IMR-90 (cell line): ENCODE measurements at regions not wholly inside any gene's neighbourhood (a gene's known extent, or its start where the extent isn't known, plus 50 kb on each side); places are given as distances from the start of the nearest gene placed in this dataset.

Experiments
- ATAC-seq: fragments of 200-7000 bp; cut with Tn5 transposase; 2 replicates; pipeline ENCODE4 v1.9.1; 2020; ENCODE audit warnings: low read depth, mild to moderate bottlenecking, moderate library complexity
- BruUV-seq: library from RNA; stranded (reverse); fragments of 400-500 nt; replicated peaks from 2 replicates; lab custom pipeline; 2021; lab: Mats Ljungman, UMichigan
- CTCF ChIA-PET: fragments of 300-600 bp; formaldehyde crosslinking; extraction: SDS; loops from one replicate; lab custom pipeline; 2021; ENCODE audit warnings: antibody characterized with exemption; lab: Yijun Ruan, JAX
- POLR2A ChIA-PET: fragments of 300-600 bp; sonication (Branson Sonifier 250); formaldehyde crosslinking; loops from one replicate; lab custom pipeline; 2022; ENCODE audit warnings: antibody characterized with exemption; ENCODE audit not compliant: unreplicated experiment; lab: Charles Lee
- DNase-seq: peaks from one replicate; pipeline ENCODE4 v3.0.0; 2013
- H2AFZ ChIP-seq: replicated peaks from 2 replicates; pipeline ENCODE3; 2013; ENCODE audit warnings: low read length, mild to moderate bottlenecking; ENCODE audit not compliant: poor library complexity
- H2AK5ac ChIP-seq: 2 replicates; pipeline ENCODE4 v1.6.1; 2013; ENCODE audit warnings: low read depth, low read length, inconsistent platforms
- H2AK9ac ChIP-seq: replicated peaks from 2 replicates; pipeline ENCODE3; 2013; ENCODE audit warnings: mild to moderate bottlenecking, low read depth, low read length, moderate library complexity; ENCODE audit not compliant: poor library complexity
- H2BK120ac ChIP-seq: 2 replicates; pipeline ENCODE4 v1.6.1; 2013; ENCODE audit warnings: low read depth, low read length, inconsistent platforms
- H2BK15ac ChIP-seq: 3 replicates; pipeline ENCODE4 v1.6.1; 2013; ENCODE audit warnings: low read depth, low read length, inconsistent platforms
- H2BK20ac ChIP-seq: 2 replicates; pipeline ENCODE4 v1.6.1; 2013; ENCODE audit warnings: low read depth, mild to moderate bottlenecking, inconsistent platforms, low read length, moderate library complexity
- H2BK5ac ChIP-seq: 2 replicates; pipeline ENCODE4 v1.6.1; 2013; ENCODE audit warnings: mild to moderate bottlenecking, low read depth, low read length, inconsistent platforms; ENCODE audit not compliant: poor library complexity, severe bottlenecking
- H3K14ac ChIP-seq: replicated peaks from 2 replicates; pipeline ENCODE4 v1.6.1; 2013; ENCODE audit warnings: low read depth, low read length, inconsistent platforms
- H3K18ac ChIP-seq: 2 replicates; pipeline ENCODE4 v1.6.1; 2013; ENCODE audit warnings: low read depth, low read length, control low read depth
- H3K23ac ChIP-seq: 2 replicates; pipeline ENCODE4 v1.6.1; 2013; ENCODE audit warnings: low read depth, low read length, inconsistent platforms
- H3K27ac ChIP-seq: 2 replicates; pipeline ENCODE4 v1.5.1; 2013; ENCODE audit warnings: mild to moderate bottlenecking, control low read depth, low read length; ENCODE audit not compliant: insufficient read depth
- H3K27me3 ChIP-seq: 2 replicates; pipeline ENCODE4 v1.6.1; 2013; ENCODE audit warnings: low read length; ENCODE audit not compliant: control insufficient read depth, insufficient read depth
- H3K36me3 ChIP-seq: 2 replicates; pipeline ENCODE4 v1.6.1; 2013; ENCODE audit warnings: low read length, mixed read lengths; ENCODE audit not compliant: control insufficient read depth, insufficient read depth
- H3K4ac ChIP-seq: 2 replicates; pipeline ENCODE4 v1.6.1; 2013; ENCODE audit warnings: low read depth, low read length, inconsistent platforms
- H3K4me1 ChIP-seq: 2 replicates; pipeline ENCODE4 v1.6.1; 2013; ENCODE audit warnings: low read length, mixed read lengths; ENCODE audit not compliant: control insufficient read depth, insufficient read depth
- H3K4me2 ChIP-seq: 2 replicates; pipeline ENCODE4 v1.6.1; 2013; ENCODE audit warnings: low read depth, mild to moderate bottlenecking, control low read depth, low read length, moderate library complexity
- H3K4me3 ChIP-seq: 2 replicates; pipeline ENCODE4 v1.5.1; 2013; ENCODE audit warnings: low read depth, mild to moderate bottlenecking, control low read depth, low read length, moderate library complexity; ENCODE audit not compliant: insufficient read depth
- H3K56ac ChIP-seq: 2 replicates; pipeline ENCODE4 v1.6.1; 2013; ENCODE audit warnings: low read length, inconsistent platforms; ENCODE audit not compliant: insufficient read depth; ENCODE audit errors: extremely low read depth
- H3K79me1 ChIP-seq, 2 experiments: 2 replicates each; pipeline ENCODE4 v1.6.1; 2013; ENCODE audit warnings: low read length in 2 of 2, inconsistent platforms in 1 of 2, low read depth in 1 of 2
- H3K9ac ChIP-seq: 2 replicates; pipeline ENCODE4 v1.6.1; 2013; ENCODE audit warnings: low read depth, low read length, control low read depth
- H3K9me1 ChIP-seq: 2 replicates; pipeline ENCODE4 v1.6.1; 2013; ENCODE audit warnings: low read length, inconsistent platforms; ENCODE audit not compliant: insufficient read depth
- H3K9me3 ChIP-seq: 2 replicates; pipeline ENCODE4 v1.6.1; 2013; ENCODE audit warnings: low read length; ENCODE audit not compliant: control insufficient read depth, insufficient read depth
- H4K20me1 ChIP-seq: 2 replicates; pipeline ENCODE4 v1.6.1; 2013; ENCODE audit warnings: low read length, inconsistent platforms; ENCODE audit not compliant: insufficient read depth
- H4K5ac ChIP-seq: 2 replicates; pipeline ENCODE4 v1.6.1; 2013; ENCODE audit warnings: mild to moderate bottlenecking, low read depth, low read length, control low read depth
- H4K8ac ChIP-seq, 2 experiments: 2 replicates each; pipeline ENCODE4 v1.6.1; 2013; ENCODE audit warnings: low read depth in 2 of 2, low read length in 2 of 2, control low read depth in 1 of 2, inconsistent platforms in 1 of 2
- H4K91ac ChIP-seq: 2 replicates; pipeline ENCODE4 v1.6.1; 2013; ENCODE audit warnings: low read depth, low read length, inconsistent platforms; ENCODE audit not compliant: insufficient read depth
- BHLHE40 ChIP-seq: fragments of 150-350 bp; IDR thresholded peaks from 2 replicates; pipeline ENCODE4 v1.6.1; 2016; ENCODE audit warnings: mild to moderate bottlenecking, low read depth, low read length
- CEBPB ChIP-seq: IDR thresholded peaks from 2 replicates; pipeline ENCODE4 v1.6.1; 2012; ENCODE audit warnings: low read depth, low read length, improper control_type of control experiment
- CHD1 ChIP-seq: IDR thresholded peaks from 2 replicates; pipeline ENCODE4 v1.6.1; 2012; ENCODE audit warnings: low read depth, low read length, improper control_type of control experiment
- FOS ChIP-seq: fragments of 150-350 bp; IDR thresholded peaks from 2 replicates; pipeline ENCODE4 v1.6.1; 2016; ENCODE audit warnings: low read depth, low read length
- MAFK ChIP-seq: IDR thresholded peaks from 2 replicates; pipeline ENCODE4 v1.6.1; 2012; ENCODE audit warnings: low read depth, low read length, improper control_type of control experiment
- MAZ ChIP-seq: IDR thresholded peaks from 2 replicates; pipeline ENCODE4 v1.6.1; 2012; ENCODE audit warnings: low read depth, mild to moderate bottlenecking, low read length, improper control_type of control experiment, moderate library complexity, borderline replicate concordance
- MXI1 ChIP-seq: IDR thresholded peaks from 2 replicates; pipeline ENCODE4 v1.6.1; 2012; ENCODE audit warnings: low read depth, mild to moderate bottlenecking, low read length, moderate library complexity, borderline replicate concordance
- NFE2L2 ChIP-seq: fragments of 150-350 bp; IDR thresholded peaks from 2 replicates; pipeline ENCODE4 v1.6.1; 2016; ENCODE audit warnings: low read depth, mild to moderate bottlenecking, low read length
- POLR2A ChIP-seq: IDR thresholded peaks from 2 replicates; pipeline ENCODE4 v1.6.1; 2012; ENCODE audit warnings: mild to moderate bottlenecking, low read depth, low read length
- RAD21 ChIP-seq: IDR thresholded peaks from 2 replicates; pipeline ENCODE4 v1.6.1; 2012; ENCODE audit warnings: low read length, improper control_type of control experiment
- RCOR1 ChIP-seq: IDR thresholded peaks from 2 replicates; pipeline ENCODE4 v1.6.1; 2012; ENCODE audit warnings: mild to moderate bottlenecking, low read length, improper control_type of control experiment; ENCODE audit not compliant: insufficient replicate concordance
- RFX5 ChIP-seq: IDR thresholded peaks from 2 replicates; pipeline ENCODE4 v1.8.0; 2012; ENCODE audit warnings: low read depth, mild to moderate bottlenecking, low read length, moderate library complexity
- SMC3 ChIP-seq: fragments of 150-350 bp; IDR thresholded peaks from 2 replicates; pipeline ENCODE4 v1.6.1; 2016; ENCODE audit warnings: low read depth, mild to moderate bottlenecking, antibody characterized with exemption, low read length, moderate library complexity
- WGBS, 2 experiments: methylation state at CpG; one replicate each; pipeline versions ENCODE4 v1.1.5 to v1.1.7; 2013; ENCODE audit warnings: missing lambda C conversion rate in 2 of 2; ENCODE audit not compliant: insufficient read length in 1 of 2; ENCODE audit errors: extremely low coverage in 2 of 2; 5-methylcytosine and 5-hydroxymethylcytosine counted together
- dilution Hi-C: fragments of 300-500 bp; cut with HindIII; formaldehyde crosslinking; loops from one replicate; pipeline ENCODE4 v1.14.3; 2018; ENCODE audit warnings: low sequenced_read_pairs; ENCODE audit not compliant: unreplicated experiment
- in situ Hi-C: fragments of 300-500 bp; cut with MboI; formaldehyde crosslinking; loops from 3 replicates; pipeline ENCODE4 v1.14.3; 2019; ENCODE audit warnings: low sequenced_read_pairs, inconsistent platforms, mixed read lengths
- intact Hi-C: fragments of 100-400 bp; cut with micrococcal nuclease; formaldehyde crosslinking; loops from 2 replicates; pipeline ENCODE4 v1.10.0; 2022
- TF ChIP-seq, protein P1 (sequence below): conservative IDR thresholded peaks from 2 replicates; pipeline ENCODE4 v1.5.1; 2012; ENCODE audit warnings: mild to moderate bottlenecking, low read depth, low read length, improper control_type of control experiment
- TF ChIP-seq, protein P2 (sequence below): fragments of 150-350 bp; IDR thresholded peaks from 2 replicates; pipeline ENCODE4 v1.6.1; 2016; ENCODE audit warnings: low read depth, mild to moderate bottlenecking, low read length, moderate library complexity, borderline replicate concordance
- TF ChIP-seq, protein P3 (sequence below): fragments of 150-350 bp; IDR thresholded peaks from 2 replicates; pipeline ENCODE4 v1.6.1; 2017; ENCODE audit warnings: mild to moderate bottlenecking, antibody characterized with exemption, low read length, low read depth

DNA sequence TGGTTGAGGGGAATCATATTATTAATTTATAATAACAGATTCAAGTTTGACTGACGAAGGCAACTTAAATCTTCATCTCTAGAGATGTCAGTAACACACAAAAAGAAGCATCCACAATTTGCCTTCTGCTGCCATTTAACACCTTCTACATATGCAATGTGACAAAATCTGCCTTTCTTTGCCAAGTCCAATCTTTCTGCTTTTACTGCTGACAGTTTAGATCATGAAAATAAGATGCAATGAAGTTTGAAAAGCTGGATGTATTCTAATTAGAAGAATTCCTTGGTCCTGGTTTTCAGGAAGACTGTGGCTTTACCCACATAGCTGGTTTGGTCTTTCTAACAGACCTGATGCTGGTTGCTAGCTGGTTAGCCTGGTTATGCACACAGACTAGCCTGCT lies 178.9 kb downstream of the ACER2 start:
- Histone ChIP-seq H3K9me1 (no peaks in the 10 kb centered on the region), H4K8ac (no peak overlapping the region), H3K4me3 (no peak overlapping the region), H3K27me3 (no peaks in the 10 kb centered on the region), H3K4me1 (no peaks in the 10 kb centered on the region), H3K18ac (no peak overlapping the region), H3K27ac (no peak overlapping the region), H4K20me1 (no peaks in the 10 kb centered on the region), H2BK20ac (no peak overlapping the region), H3K9ac (no peak overlapping the region), H3K23ac (no peak overlapping the region), H2BK120ac (no peak overlapping the region), H3K79me1 (no peaks in the 10 kb centered on the region), H2BK5ac (no peak overlapping the region), H3K56ac (no peak overlapping the region), H2AFZ (no peak overlapping the region), H3K4ac (no peak overlapping the region), H2BK15ac (no peak overlapping the region), H3K4me2 (no peak overlapping the region), H4K5ac (no peak overlapping the region), H3K36me3 (no peaks in the 10 kb centered on the region), H2AK9ac (no peak overlapping the region), H3K9me3 (no peaks in the 10 kb centered on the region), H3K14ac (no peak overlapping the region), H2AK5ac (no peak overlapping the region), H4K91ac (no peak overlapping the region)
- dilution Hi-C loops (no loop called here), in situ Hi-C loops (no loop called here), intact Hi-C loops (no loop called here)
- ChIA-PET CTCF (no interaction called here), POLR2A (no interaction called here)
- TF ChIP-seq CHD1 = no peak
- no peak for TF ChIP-seq RFX5
- no peak for TF ChIP-seq MAZ
- TF ChIP-seq RAD21 = no peak
- TF ChIP-seq, protein P1, sequence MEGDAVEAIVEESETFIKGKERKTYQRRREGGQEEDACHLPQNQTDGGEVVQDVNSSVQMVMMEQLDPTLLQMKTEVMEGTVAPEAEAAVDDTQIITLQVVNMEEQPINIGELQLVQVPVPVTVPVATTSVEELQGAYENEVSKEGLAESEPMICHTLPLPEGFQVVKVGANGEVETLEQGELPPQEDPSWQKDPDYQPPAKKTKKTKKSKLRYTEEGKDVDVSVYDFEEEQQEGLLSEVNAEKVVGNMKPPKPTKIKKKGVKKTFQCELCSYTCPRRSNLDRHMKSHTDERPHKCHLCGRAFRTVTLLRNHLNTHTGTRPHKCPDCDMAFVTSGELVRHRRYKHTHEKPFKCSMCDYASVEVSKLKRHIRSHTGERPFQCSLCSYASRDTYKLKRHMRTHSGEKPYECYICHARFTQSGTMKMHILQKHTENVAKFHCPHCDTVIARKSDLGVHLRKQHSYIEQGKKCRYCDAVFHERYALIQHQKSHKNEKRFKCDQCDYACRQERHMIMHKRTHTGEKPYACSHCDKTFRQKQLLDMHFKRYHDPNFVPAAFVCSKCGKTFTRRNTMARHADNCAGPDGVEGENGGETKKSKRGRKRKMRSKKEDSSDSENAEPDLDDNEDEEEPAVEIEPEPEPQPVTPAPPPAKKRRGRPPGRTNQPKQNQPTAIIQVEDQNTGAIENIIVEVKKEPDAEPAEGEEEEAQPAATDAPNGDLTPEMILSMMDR = no peak
- no peak for TF ChIP-seq CEBPB
- no peak for TF ChIP-seq BHLHE40
- TF ChIP-seq, protein P2, sequence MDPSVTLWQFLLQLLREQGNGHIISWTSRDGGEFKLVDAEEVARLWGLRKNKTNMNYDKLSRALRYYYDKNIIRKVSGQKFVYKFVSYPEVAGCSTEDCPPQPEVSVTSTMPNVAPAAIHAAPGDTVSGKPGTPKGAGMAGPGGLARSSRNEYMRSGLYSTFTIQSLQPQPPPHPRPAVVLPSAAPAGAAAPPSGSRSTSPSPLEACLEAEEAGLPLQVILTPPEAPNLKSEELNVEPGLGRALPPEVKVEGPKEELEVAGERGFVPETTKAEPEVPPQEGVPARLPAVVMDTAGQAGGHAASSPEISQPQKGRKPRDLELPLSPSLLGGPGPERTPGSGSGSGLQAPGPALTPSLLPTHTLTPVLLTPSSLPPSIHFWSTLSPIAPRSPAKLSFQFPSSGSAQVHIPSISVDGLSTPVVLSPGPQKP = no peak
- TF ChIP-seq POLR2A = no peak
- TF ChIP-seq, protein P3, sequence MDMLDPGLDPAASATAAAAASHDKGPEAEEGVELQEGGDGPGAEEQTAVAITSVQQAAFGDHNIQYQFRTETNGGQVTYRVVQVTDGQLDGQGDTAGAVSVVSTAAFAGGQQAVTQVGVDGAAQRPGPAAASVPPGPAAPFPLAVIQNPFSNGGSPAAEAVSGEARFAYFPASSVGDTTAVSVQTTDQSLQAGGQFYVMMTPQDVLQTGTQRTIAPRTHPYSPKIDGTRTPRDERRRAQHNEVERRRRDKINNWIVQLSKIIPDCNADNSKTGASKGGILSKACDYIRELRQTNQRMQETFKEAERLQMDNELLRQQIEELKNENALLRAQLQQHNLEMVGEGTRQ = no peak
- no peak for TF ChIP-seq NFE2L2
- no peak for TF ChIP-seq MXI1
- no peak for TF ChIP-seq FOS
- TF ChIP-seq SMC3 = no peak
- no peak for TF ChIP-seq RCOR1
- TF ChIP-seq MAFK = no peak
- BruUV-seq = no TSS peak
- WGBS, 2 experiments = no CpG with 5 or more reads among the region's 1 CpG
- DNase-seq (no peak), ATAC-seq (no peak)
